ENCODE measurements at regions not wholly inside any gene's neighbourhood (a gene's known extent, or its start where the extent isn't known, plus 50 kb on each side); places are given as distances from the start of the nearest gene placed in this dataset.

GRCh38 chr10:52903397-52903938 is 130.9 kb upstream of the MBL2 start:
- Histone ChIP-seq H2BK12ac (ENCODE audit: low read length in 2 of 2) (no peak overlapping the region), H3K23ac (ENCODE audit: low read length in 2 of 2) (no peak overlapping the region), H3K4me1 (ENCODE audit: control insufficient read depth, insufficient read depth, low read depth, low read length) (peaks cover 1% of the 10 kb centered on the region), H3K79me1 (replicated peaks; ENCODE audit: low read length, poor library complexity, severe bottlenecking) (no peaks in the 10 kb centered on the region), H4K8ac (ENCODE audit: low read length) (no peak overlapping the region), H2BK5ac (ENCODE audit: low read depth, low read length, poor library complexity, severe bottlenecking) (no peak overlapping the region), H3K27ac (ENCODE audit: low read length, poor library complexity, severe bottlenecking) (no peak overlapping the region), H3K36me3 (ENCODE audit: control insufficient read depth in 1 of 2, insufficient read depth in 2 of 2, low read depth in 1 of 2, low read length in 2 of 2) (no peaks in the 10 kb centered on the region), H3K9me3 (ENCODE audit: control insufficient read depth, low read length) (no peaks in the 10 kb centered on the region), H3K4me3 (ENCODE audit: insufficient read depth in 1 of 2, low read depth in 1 of 2, low read length in 2 of 2) (no peak overlapping the region), H2BK15ac (ENCODE audit: low read depth, poor library complexity, severe bottlenecking) (no peak overlapping the region), H3K18ac (ENCODE audit: low read depth in 1 of 2, low read length in 2 of 2) (no peak overlapping the region), H3K9ac (ENCODE audit: low read length) (no peak overlapping the region), H2AK5ac (ENCODE audit: low read length, severe bottlenecking) (no peak overlapping the region), H3K4me2 (ENCODE audit: low read length, poor library complexity, severe bottlenecking) (no peak overlapping the region), H3K14ac (ENCODE audit: low read length in 2 of 2) (no peak overlapping the region), H2BK120ac (ENCODE audit: low read depth, low read length) (no peak overlapping the region), H3K4ac (ENCODE audit: low read depth in 1 of 2, low read length in 2 of 2) (no peak overlapping the region), H3K27me3 (ENCODE audit: control insufficient read depth in 1 of 2, insufficient read depth in 1 of 2, low read length in 2 of 2) (peaks cover 0 to 4% of the 10 kb centered on the region in 2 experiments), H4K91ac (ENCODE audit: low read length) (no peak overlapping the region), H2AFZ (ENCODE audit: low read depth, low read length) (no peak overlapping the region)
- DNase-seq: no peak
- WGBS: 17% methylated on average over 1 of the region's 3 CpGs

DNA sequence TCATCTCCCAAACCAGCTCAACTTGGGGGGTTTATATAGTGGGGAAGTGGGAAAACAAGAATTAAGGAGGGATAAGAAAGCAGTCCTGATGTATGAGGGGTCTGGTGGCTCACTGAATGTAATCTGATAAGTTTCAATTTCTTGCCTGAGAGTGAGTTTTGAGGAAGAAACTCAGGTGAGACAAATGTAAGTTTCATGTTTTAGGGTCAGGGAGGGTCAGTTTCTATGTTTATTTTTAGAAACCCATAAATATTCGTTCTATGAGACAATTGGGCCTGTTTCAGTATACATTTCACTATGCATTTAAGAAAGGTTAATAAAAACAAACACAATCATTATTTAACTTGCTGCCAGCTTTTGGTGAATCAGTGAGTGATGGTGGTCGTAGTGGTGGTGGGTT is 128.0 kb upstream of the MBL2 start:
- Histone ChIP-seq H3K23ac (ENCODE audit: low read length in 2 of 2) (no peak overlapping the region), H2AK5ac (ENCODE audit: low read length, severe bottlenecking) (no peak overlapping the region), H3K9ac (ENCODE audit: low read length) (no peak overlapping the region), H2BK15ac (ENCODE audit: low read depth, poor library complexity, severe bottlenecking) (no peak overlapping the region), H4K91ac (ENCODE audit: low read length) (no peak overlapping the region), H2BK120ac (ENCODE audit: low read depth, low read length) (no peak overlapping the region), H3K14ac (ENCODE audit: low read length in 2 of 2) (no peak overlapping the region), H3K4me2 (ENCODE audit: low read length, poor library complexity, severe bottlenecking) (no peak overlapping the region), H3K4ac (ENCODE audit: low read depth in 1 of 2, low read length in 2 of 2) (no peak overlapping the region), H4K8ac (ENCODE audit: low read length) (no peak overlapping the region), H3K27me3 (ENCODE audit: control insufficient read depth in 1 of 2, insufficient read depth in 1 of 2, low read length in 2 of 2) (peaks cover 0 to 4% of the 10 kb centered on the region in 2 experiments), H3K9me3 (ENCODE audit: control insufficient read depth, low read length) (no peaks in the 10 kb centered on the region), H3K79me1 (replicated peaks; ENCODE audit: low read length, poor library complexity, severe bottlenecking) (no peaks in the 10 kb centered on the region), H3K4me1 (ENCODE audit: control insufficient read depth, insufficient read depth, low read depth, low read length) (peaks cover 1% of the 10 kb centered on the region), H3K4me3 (ENCODE audit: insufficient read depth in 1 of 2, low read depth in 1 of 2, low read length in 2 of 2) (no peak overlapping the region), H2AFZ (ENCODE audit: low read depth, low read length) (no peak overlapping the region), H3K18ac (ENCODE audit: low read depth in 1 of 2, low read length in 2 of 2) (no peak overlapping the region), H3K27ac (ENCODE audit: low read length, poor library complexity, severe bottlenecking) (no peak overlapping the region), H2BK5ac (ENCODE audit: low read depth, low read length, poor library complexity, severe bottlenecking) (no peak overlapping the region), H2BK12ac (ENCODE audit: low read length in 2 of 2) (no peak overlapping the region), H3K36me3 (ENCODE audit: control insufficient read depth in 1 of 2, insufficient read depth in 2 of 2, low read depth in 1 of 2, low read length in 2 of 2) (no peaks in the 10 kb centered on the region)
- no CpG with 5 or more reads among the region's 2 CpGs for WGBS
- no peak for DNase-seq

DNA sequence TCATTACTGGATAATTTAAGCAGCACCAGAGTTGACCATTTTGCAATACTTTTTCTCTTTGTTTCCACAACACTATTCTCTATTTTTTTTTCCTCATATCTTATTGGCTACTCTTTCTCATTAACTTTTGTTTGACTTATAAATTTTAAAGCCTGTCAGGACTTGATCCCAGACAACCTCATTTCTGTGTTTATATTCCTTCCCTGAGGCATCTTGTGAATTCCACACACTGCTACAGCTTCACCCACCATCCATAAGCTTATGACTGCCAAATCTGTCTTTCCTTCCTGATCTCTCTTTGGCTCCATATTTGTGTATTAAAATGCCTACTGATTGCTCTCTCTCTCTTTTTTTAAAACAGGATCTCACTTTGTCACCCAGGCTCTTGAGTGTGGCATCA is 124.6 kb upstream of the MBL2 start:
- Histone ChIP-seq H2AFZ (ENCODE audit: low read depth, low read length) (no peak overlapping the region), H4K91ac (ENCODE audit: low read length) (no peak overlapping the region), H2BK120ac (ENCODE audit: low read depth, low read length) (no peak overlapping the region), H2AK5ac (ENCODE audit: low read length, severe bottlenecking) (no peak overlapping the region), H3K4me2 (ENCODE audit: low read length, poor library complexity, severe bottlenecking) (no peak overlapping the region), H3K9ac (ENCODE audit: low read length) (no peak overlapping the region), H2BK15ac (ENCODE audit: low read depth, poor library complexity, severe bottlenecking) (no peak overlapping the region), H3K4me1 (ENCODE audit: control insufficient read depth, insufficient read depth, low read depth, low read length) (no peaks in the 10 kb centered on the region), H2BK12ac (ENCODE audit: low read length in 2 of 2) (no peak overlapping the region), H3K27ac (ENCODE audit: low read length, poor library complexity, severe bottlenecking) (no peak overlapping the region), H3K79me1 (replicated peaks; ENCODE audit: low read length, poor library complexity, severe bottlenecking) (no peaks in the 10 kb centered on the region), H4K8ac (ENCODE audit: low read length) (no peak overlapping the region), H3K9me3 (ENCODE audit: control insufficient read depth, low read length) (no peaks in the 10 kb centered on the region), H2BK5ac (ENCODE audit: low read depth, low read length, poor library complexity, severe bottlenecking) (no peak overlapping the region), H3K36me3 (ENCODE audit: control insufficient read depth in 1 of 2, insufficient read depth in 2 of 2, low read depth in 1 of 2, low read length in 2 of 2) (no peaks in the 10 kb centered on the region), H3K18ac (ENCODE audit: low read depth in 1 of 2, low read length in 2 of 2) (no peak overlapping the region), H3K14ac (ENCODE audit: low read length in 2 of 2) (no peak overlapping the region), H3K4me3 (ENCODE audit: insufficient read depth in 1 of 2, low read depth in 1 of 2, low read length in 2 of 2) (no peak overlapping the region), H3K23ac (ENCODE audit: low read length in 2 of 2) (no peak overlapping the region), H3K4ac (ENCODE audit: low read depth in 1 of 2, low read length in 2 of 2) (no peak overlapping the region), H3K27me3 (ENCODE audit: control insufficient read depth in 1 of 2, insufficient read depth in 1 of 2, low read length in 2 of 2) (peaks cover 0 to 7% of the 10 kb centered on the region in 2 experiments)
- no peak for DNase-seq

DNA sequence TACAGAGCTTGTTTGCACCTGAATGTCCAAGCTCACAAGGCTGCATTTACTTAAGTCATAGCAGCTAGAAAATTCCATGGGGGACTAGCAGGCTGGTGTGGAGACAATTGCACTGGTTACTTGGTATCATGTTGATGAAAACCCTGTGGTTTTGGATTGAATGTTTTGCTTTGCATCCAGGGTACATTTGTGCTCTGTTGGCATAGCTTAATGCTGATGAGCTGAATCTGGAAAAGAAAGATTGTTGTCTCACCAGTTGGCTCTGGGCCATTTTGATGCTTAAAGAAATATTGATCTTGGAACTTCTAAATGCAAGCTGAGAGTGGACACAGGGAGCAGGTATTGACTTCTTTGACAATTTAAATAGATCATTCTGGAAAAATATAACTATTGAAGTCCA is 122.5 kb upstream of the MBL2 start:
- Histone ChIP-seq H4K91ac (ENCODE audit: low read length) (no peak overlapping the region), H2BK5ac (ENCODE audit: low read depth, low read length, poor library complexity, severe bottlenecking) (no peak overlapping the region), H2AFZ (ENCODE audit: low read depth, low read length) (no peak overlapping the region), H2AK5ac (ENCODE audit: low read length, severe bottlenecking) (no peak overlapping the region), H3K4ac (ENCODE audit: low read depth in 1 of 2, low read length in 2 of 2) (no peak overlapping the region), H3K4me1 (ENCODE audit: control insufficient read depth, insufficient read depth, low read depth, low read length) (no peaks in the 10 kb centered on the region), H3K9ac (ENCODE audit: low read length) (no peak overlapping the region), H3K27ac (ENCODE audit: low read length, poor library complexity, severe bottlenecking) (peak overlapping the region; percentile 31), H3K79me1 (replicated peaks; ENCODE audit: low read length, poor library complexity, severe bottlenecking) (no peaks in the 10 kb centered on the region), H3K36me3 (ENCODE audit: control insufficient read depth in 1 of 2, insufficient read depth in 2 of 2, low read depth in 1 of 2, low read length in 2 of 2) (no peaks in the 10 kb centered on the region), H3K18ac (ENCODE audit: low read depth in 1 of 2, low read length in 2 of 2) (no peak overlapping the region), H3K14ac (ENCODE audit: low read length in 2 of 2) (no peak overlapping the region), H3K4me3 (ENCODE audit: insufficient read depth in 1 of 2, low read depth in 1 of 2, low read length in 2 of 2) (no peak overlapping the region), H2BK12ac (ENCODE audit: low read length in 2 of 2) (no peak overlapping the region), H2BK15ac (ENCODE audit: low read depth, poor library complexity, severe bottlenecking) (no peak overlapping the region), H4K8ac (ENCODE audit: low read length) (no peak overlapping the region), H2BK120ac (ENCODE audit: low read depth, low read length) (no peak overlapping the region), H3K23ac (ENCODE audit: low read length in 2 of 2) (no peak overlapping the region), H3K9me3 (ENCODE audit: control insufficient read depth, low read length) (no peaks in the 10 kb centered on the region), H3K27me3 (ENCODE audit: control insufficient read depth in 1 of 2, insufficient read depth in 1 of 2, low read length in 2 of 2) (peaks cover 0 to 4% of the 10 kb centered on the region in 2 experiments), H3K4me2 (ENCODE audit: low read length, poor library complexity, severe bottlenecking) (no peak overlapping the region)
- no peak for DNase-seq

All from mesenchymal stem cell (in vitro differentiated cells and primary cell).